DND-41 (cell line): ENCODE measurements at regions not wholly inside any gene's neighbourhood (a gene's known extent, or its start where the extent isn't known, plus 50 kb on each side); places are given as distances from the start of the nearest gene placed in this dataset.

Experiments used
- ATAC-seq: fragments of 200-7000 bp; cut with Tn5 transposase; 3 replicates; pipeline ENCODE4 v1.9.1; 2021; ENCODE audit warnings: low read depth; ENCODE audit not compliant: insufficient read depth
- DNase-seq: peaks from one replicate; pipeline ENCODE4 v3.0.0-alpha.2; 2020
- H2AFZ ChIP-seq: 2 replicates; pipeline ENCODE4 v1.6.0; 2012; ENCODE audit warnings: low read depth, low read length
- H3K27ac ChIP-seq: 2 replicates; pipeline ENCODE4 v1.5.1; 2012; ENCODE audit warnings: low read length, inconsistent platforms
- H3K27me3 ChIP-seq: fragments of 200-600 bp; sonication (generic); 2 replicates; pipeline ENCODE4 v1.6.0; 2012; ENCODE audit warnings: low read length, mild to moderate bottlenecking, inconsistent platforms; ENCODE audit not compliant: insufficient read depth, poor library complexity
- H3K36me3 ChIP-seq: 2 replicates; pipeline ENCODE4 v1.5.1; 2012; ENCODE audit warnings: low read length, inconsistent platforms; ENCODE audit not compliant: insufficient read depth
- H3K4me1 ChIP-seq: 2 replicates; pipeline ENCODE4 v1.5.1; 2012; ENCODE audit warnings: mild to moderate bottlenecking, low read length; ENCODE audit not compliant: insufficient read depth
- H3K4me2 ChIP-seq: 2 replicates; pipeline ENCODE4 v1.6.0; 2012; ENCODE audit warnings: mild to moderate bottlenecking, moderate library complexity, low read length, inconsistent platforms; ENCODE audit not compliant: insufficient read depth
- H3K4me3 ChIP-seq, 2 experiments: fragments of 200-600 bp in 1 of 2; shearing (Covaris generic) in 1 of 2; 2 replicates each; pipeline ENCODE4 v1.5.1; 2012 to 2016; ENCODE audit warnings: inconsistent platforms in 2 of 2, low read length in 2 of 2, mild to moderate bottlenecking in 2 of 2, low read depth in 1 of 2, moderate library complexity in 1 of 2
- H3K79me2 ChIP-seq: 2 replicates; pipeline ENCODE4 v1.6.0; 2012; ENCODE audit warnings: low read length, inconsistent platforms; ENCODE audit not compliant: insufficient read depth
- H3K9ac ChIP-seq: 2 replicates; pipeline ENCODE4 v1.6.0; 2012; ENCODE audit warnings: low read depth, mild to moderate bottlenecking, inconsistent platforms, low read length, moderate library complexity
- H3K9me3 ChIP-seq: 2 replicates; pipeline ENCODE4 v1.5.1; 2012; ENCODE audit warnings: low read length, moderate library complexity, mild to moderate bottlenecking, inconsistent platforms; ENCODE audit not compliant: insufficient read depth, severe bottlenecking
- H4K20me1 ChIP-seq: 2 replicates; pipeline ENCODE4 v1.6.0; 2012; ENCODE audit warnings: low read length; ENCODE audit not compliant: insufficient read depth
- CTCF ChIP-seq: IDR thresholded peaks from 2 replicates; pipeline ENCODE4 v1.5.1; 2012; ENCODE audit warnings: borderline replicate concordance, low read length, moderate library complexity, mild to moderate bottlenecking; ENCODE audit not compliant: poor library complexity, severe bottlenecking; ENCODE audit errors: extremely low read depth
- EZH2 ChIP-seq: IDR thresholded peaks from 3 replicates; pipeline ENCODE4 v1.6.1; 2012; ENCODE audit warnings: borderline replicate concordance, low read depth, mild to moderate bottlenecking, moderate library complexity, low read length, inconsistent platforms; ENCODE audit not compliant: severe bottlenecking

GRCh38 chr4:106767991-106768390, 268.1 kb downstream of the DKK2 start:
- Histone ChIP-seq H4K20me1 (no peaks in the 10 kb centered on the region), H3K27ac (no peak overlapping the region), H3K27me3 (no peaks in the 10 kb centered on the region), H2AFZ (no peak overlapping the region), H3K9me3 (no peaks in the 10 kb centered on the region), H3K9ac (no peak overlapping the region), H3K4me2 (no peak overlapping the region), H3K4me3 (no peak overlapping the region), H3K36me3 (no peaks in the 10 kb centered on the region), H3K79me2 (no peaks in the 10 kb centered on the region), H3K4me1 (no peaks in the 10 kb centered on the region)
- no peak for DNase-seq
- TF ChIP-seq EZH2: no peak
- ATAC-seq: no peak

- TF ChIP-seq CTCF: no peak
- no peak for TF ChIP-seq EZH2
- H3K9ac ChIP-seq: no peak overlapping the region
These were observed 269.6 kb downstream of the DKK2 start for GRCh38 chr4:106766519-106766918.

GRCh38 chr4:106764774-106765173, 271.3 kb downstream of the DKK2 start:
- Histone ChIP-seq H4K20me1 (no peaks in the 10 kb centered on the region), H3K36me3 (no peaks in the 10 kb centered on the region), H3K27ac (no peak overlapping the region), H3K9me3 (no peaks in the 10 kb centered on the region), H3K4me3 (no peak overlapping the region), H3K4me2 (no peak overlapping the region), H3K79me2 (no peaks in the 10 kb centered on the region), H3K9ac (no peak overlapping the region), H2AFZ (no peak overlapping the region), H3K4me1 (no peaks in the 10 kb centered on the region), H3K27me3 (no peaks in the 10 kb centered on the region)
- no peak for ATAC-seq
- no peak for DNase-seq
- TF ChIP-seq CTCF (no peak), EZH2 (no peak)

More at GRCh38 chr4:106766519-106766918, 269.6 kb downstream of the DKK2 start:
- no peaks in the 10 kb centered on the region for H3K36me3 ChIP-seq
- no peak overlapping the region for H3K27ac ChIP-seq
- H3K9me3 ChIP-seq: no peaks in the 10 kb centered on the region
- no peaks in the 10 kb centered on the region for H3K79me2 ChIP-seq
- no peak for DNase-seq
- no peak overlapping the region for H3K4me2 ChIP-seq
- H2AFZ ChIP-seq: no peak overlapping the region
- H3K4me3 ChIP-seq: no peak overlapping the region
- H3K27me3 ChIP-seq: no peaks in the 10 kb centered on the region
- H3K4me1 ChIP-seq: no peaks in the 10 kb centered on the region
- no peak for ATAC-seq
- no peaks in the 10 kb centered on the region for H4K20me1 ChIP-seq

- no peaks in the 10 kb centered on the region for H3K36me3 ChIP-seq
- DNase-seq: no peak
- H3K27ac ChIP-seq: no peak overlapping the region
- no peak overlapping the region for H3K4me3 ChIP-seq
- TF ChIP-seq EZH2: no peak
- TF ChIP-seq CTCF: no peak
- no peaks in the 10 kb centered on the region for H3K27me3 ChIP-seq
- no peak overlapping the region for H3K9ac ChIP-seq
- no peaks in the 10 kb centered on the region for H3K4me1 ChIP-seq
- no peaks in the 10 kb centered on the region for H3K9me3 ChIP-seq
- no peak overlapping the region for H3K4me2 ChIP-seq
- H4K20me1 ChIP-seq: no peaks in the 10 kb centered on the region
- no peak for ATAC-seq
- H2AFZ ChIP-seq: no peak overlapping the region
- H3K79me2 ChIP-seq: no peaks in the 10 kb centered on the region
These were observed 273.3 kb downstream of the DKK2 start for GRCh38 chr4:106762666-106763443.
